T-helper 1 cell treated with Interleukin-12 subunit alpha and Interleukin-12 subunit beta and Interleukin-4 antibody, amounts not matched to agents 30 ng/mL and 1 ng/mL, for 36 hours (primary cell): ENCODE measurements at regions not wholly inside any gene's neighbourhood (a gene's known extent, or its start where the extent isn't known, plus 50 kb on each side); places are given as distances from the start of the nearest gene placed in this dataset.
"Not testable (repeated sequence)": the region's sequence is repeated elsewhere in the genome, so short reads cannot be mapped to it uniquely, and the experiment has no call there.

Experiments
- intact Hi-C: fragments of 100-400 bp; cut with micrococcal nuclease; formaldehyde crosslinking; loops from one replicate; pipeline ENCODE4 v1.15.1; 2024

DNA sequence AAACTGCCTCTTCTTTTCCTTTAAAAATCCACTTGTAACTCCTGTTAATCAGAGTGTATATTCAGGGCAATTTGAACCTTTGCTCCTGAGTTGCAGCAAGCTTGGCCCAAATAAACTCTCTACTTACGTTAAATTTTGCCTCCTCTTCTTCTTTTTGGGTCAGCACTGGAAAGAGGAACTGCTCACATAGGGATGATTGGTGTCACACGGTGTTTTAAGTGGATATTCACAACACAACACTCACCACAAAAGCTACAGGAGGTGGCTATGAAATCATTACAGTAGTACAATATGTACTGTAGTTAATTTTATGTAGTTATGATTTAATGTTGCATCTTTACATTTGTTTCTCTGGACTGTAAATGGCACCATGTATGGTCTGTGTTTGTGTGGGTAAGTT, 96.8 kb upstream of the DOCK9 start:
- intact Hi-C loops: loop anchor here (1.0 kb wide), 3 partner anchors 8 to 199 kb away; no protein-coding TSS in a partner anchor

- intact Hi-C loops: loop anchor here (1.0 to 2.0 kb wide), 7 partner anchors 9 to 200 kb away; partner anchors contain the start of gene GPR18
Observed at GRCh38 chr13:99075268-99076191, 97.7 kb upstream of the DOCK9 start.

- intact Hi-C loops: no loop called here
Observed at GRCh38 chr13:99078017-99078771, 100.3 kb upstream of the DOCK9 start.

DNA sequence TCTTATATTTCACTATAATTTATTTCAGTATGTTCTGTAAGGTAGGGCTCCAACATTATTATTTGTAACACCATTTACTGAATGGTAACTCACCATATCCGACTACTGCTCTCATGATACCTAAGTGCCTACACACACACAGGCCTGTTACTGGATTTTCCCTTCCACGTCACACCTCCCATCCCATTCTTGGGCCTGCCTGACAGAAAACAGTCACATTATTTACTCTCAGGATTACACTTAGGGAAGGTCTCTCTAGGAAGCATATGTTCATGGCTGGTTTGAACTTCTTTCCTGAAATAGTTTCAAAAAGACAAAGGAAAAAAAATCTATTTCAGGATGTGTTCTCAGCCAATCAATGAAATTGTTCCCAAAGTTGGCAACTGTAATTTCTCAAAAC, 102.3 kb upstream of the DOCK9 start:
- intact Hi-C loops: no loop called here

DNA sequence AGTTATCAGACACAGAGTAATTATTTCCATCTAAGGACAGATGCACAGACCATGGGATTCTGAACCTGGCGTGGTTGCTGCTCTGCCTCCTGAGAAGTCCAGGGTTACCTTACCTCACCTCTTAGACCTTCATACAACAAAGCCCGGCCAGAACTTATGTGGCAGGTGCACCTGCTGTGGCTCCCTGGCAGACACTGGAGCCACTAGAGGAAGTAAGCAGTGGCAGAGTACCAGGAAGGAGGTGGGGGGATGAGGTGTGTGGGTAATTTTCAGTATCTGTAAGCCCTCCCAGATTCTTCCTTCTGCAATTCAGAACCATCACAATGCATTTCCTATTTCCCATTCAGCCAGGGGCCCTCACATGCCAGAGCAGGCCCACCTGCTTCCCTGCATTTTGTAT, 106.1 kb upstream of the DOCK9 start:
- intact Hi-C loops: loop anchor here (2.0 kb wide), 1 partner anchor 85 kb away; no protein-coding TSS in a partner anchor

DNA sequence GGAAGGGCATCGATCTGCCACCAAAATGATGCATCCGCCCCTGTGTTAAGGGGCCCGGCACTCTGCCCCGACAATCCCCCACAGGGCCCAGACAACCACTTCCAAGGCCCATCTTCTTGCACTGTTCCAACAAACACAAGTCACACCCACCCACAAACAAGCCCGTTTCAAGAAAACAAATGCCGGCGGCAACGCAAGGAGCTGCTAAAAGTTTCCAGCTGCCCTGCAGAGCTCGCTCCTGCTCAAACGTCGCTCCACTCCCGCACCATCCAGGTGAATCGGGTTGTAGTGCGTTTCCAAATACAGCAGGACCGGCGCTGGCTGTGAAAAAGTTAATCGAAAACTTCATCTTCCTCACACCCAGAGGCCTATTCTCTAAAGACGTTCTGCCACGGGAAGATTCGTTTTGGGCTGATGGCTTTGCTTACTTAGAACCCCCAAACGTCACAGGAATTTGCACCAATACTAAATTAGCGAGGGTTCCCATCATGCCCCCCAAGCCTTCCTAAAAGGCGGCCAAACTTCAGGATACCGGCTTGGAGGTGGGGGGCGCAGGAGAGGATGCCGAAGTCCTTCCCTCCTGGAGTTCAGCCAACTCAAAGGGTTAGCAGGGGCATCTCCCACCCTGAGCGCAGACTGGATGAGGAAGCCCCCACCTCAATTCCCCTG, 107.4 kb upstream of the DOCK9 start:
- intact Hi-C loops: loop anchor here (2.0 to 5.0 kb wide), 7 partner anchors 86 to 1502 kb away; partner anchors contain the start of genes GGACT and GPR183

DNA sequence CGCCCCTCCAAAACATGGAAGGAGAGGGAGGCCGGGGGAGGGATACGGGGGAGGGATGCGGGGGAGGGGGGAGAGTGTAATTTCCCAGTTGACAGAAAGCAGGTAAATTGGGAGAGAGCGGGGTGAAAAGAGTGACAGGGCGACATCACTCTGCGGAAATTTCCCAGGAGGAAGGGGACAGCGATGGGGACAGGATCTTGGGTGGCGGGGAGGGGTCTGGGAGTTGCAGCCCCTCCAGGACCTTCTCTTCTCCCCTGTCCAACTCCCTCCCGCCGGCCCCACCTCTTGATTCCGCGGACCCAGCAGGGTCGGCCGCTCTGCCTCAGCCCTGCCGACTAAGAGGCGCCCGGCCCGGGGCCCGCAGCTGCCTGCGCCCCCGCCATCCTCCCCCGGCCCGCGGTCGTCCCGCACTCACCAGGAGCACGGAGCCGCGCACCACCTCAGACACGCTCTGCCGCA, 108.0 kb upstream of the DOCK9 start:
- intact Hi-C loops: loop anchor here (2.0 to 5.0 kb wide), 12 partner anchors 87 to 1653 kb away; partner anchors contain the start of genes GGACT, GPR18 and GPR183

GRCh38 chr13:99086267-99087097, 108.6 kb upstream of the DOCK9 start:
- intact Hi-C loops: loop anchor here (1.0 to 5.0 kb wide), 18 partner anchors 10 to 1654 kb away; partner anchors contain the start of genes GGACT, GPR18 and GPR183

DNA sequence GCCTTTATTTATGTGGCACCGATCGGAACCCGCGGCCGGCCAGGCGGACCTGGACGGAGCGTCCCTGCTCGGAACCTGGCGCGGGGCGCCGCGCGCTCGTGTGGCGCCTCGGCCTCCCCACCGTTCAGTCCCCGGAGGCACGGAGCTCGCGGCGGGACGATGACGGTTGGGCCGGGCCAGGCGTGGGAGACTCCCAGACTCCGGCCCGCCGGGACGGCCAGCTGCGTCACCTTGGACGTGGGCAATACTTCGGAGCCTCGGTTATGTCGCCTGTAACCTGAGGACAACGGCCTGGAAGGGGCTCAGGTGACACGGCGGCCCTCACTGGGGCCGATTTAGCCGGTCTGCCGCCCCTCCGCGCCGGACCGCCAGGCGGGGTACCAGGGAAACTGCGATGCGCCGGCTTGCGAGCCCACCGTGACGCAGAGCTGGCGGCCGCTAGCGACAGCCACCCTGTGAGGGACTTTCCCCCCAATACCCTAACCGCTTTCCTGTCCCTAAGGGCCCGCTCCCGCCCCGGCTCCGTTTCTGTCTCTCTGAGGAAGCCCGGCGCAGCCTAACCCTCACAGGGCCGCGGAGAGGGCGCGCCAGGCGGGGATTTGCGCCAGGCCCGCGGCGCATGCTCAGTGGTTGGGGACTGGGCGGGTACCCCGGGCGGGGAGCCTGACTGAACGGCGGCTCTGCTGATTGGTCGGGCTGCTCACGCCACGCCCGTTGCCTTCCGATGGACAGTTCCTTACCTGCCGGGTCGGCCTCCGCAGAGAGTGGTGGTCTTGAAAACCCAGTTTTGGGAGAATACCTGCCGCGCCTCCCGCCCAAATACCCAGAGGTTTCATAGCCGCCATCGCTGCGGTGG, 109.5 kb upstream of the DOCK9 start:
- intact Hi-C loops: loop anchor here (1.0 to 5.0 kb wide), 18 partner anchors 11 to 1655 kb away; partner anchors contain the start of genes GGACT, GPR18 and GPR183

- intact Hi-C loops: loop anchor here (1.0 to 5.0 kb wide), 26 partner anchors 12 to 1655 kb away; partner anchors contain the start of genes CLYBL, GGACT, GPR18 and GPR183
Observed at GRCh38 chr13:99087954-99088491, 110.2 kb upstream of the DOCK9 start.

- intact Hi-C loops: no loop called here
Observed at GRCh38 chr13:99093997-99094396, 106.7 kb upstream of the UBAC2 start.

- intact Hi-C loops: not testable (repeated sequence)
Observed at GRCh38 chr13:99101831-99102230, 98.8 kb upstream of the UBAC2 start.

DNA sequence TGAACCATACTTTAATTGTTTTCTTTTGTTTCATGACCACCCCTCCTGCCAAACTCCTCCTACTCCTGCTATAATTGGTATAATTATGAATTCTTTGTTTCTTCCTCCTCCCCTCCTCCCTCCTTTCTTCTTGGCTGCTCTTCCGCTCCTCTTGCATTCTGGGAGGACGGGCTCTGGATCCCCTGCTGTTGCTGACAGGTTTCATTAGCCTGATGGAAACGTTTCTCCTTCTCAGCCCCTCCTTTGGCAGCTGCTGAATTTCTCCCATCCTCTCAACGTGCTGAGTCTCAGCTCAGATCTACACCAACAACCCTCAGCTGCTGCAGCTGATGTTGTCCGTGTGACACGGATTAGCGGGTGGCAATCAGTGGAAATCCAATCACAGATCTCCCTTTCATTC, 97.1 kb upstream of the UBAC2 start:
- intact Hi-C loops: no loop called here

DNA sequence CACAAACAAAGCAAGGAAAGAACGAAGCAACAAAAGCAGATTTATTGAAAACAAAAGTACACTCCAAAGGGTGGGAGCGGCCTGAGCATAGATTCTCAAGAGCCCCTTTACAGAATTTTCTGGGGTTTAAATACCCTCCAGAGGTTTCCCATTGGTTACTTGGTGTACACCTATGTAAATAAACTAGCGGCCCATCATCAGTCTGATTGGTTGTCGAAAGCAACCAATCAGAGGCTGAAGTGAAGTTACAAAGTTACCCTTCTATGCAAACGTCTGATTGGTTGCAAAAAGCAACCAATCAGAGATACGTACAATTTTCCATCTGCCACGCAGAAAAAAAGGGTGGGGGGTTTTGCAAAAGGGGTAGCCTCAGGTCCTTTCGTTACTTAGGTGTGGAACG, 96.3 kb upstream of the UBAC2 start:
- intact Hi-C loops: no loop called here

DNA sequence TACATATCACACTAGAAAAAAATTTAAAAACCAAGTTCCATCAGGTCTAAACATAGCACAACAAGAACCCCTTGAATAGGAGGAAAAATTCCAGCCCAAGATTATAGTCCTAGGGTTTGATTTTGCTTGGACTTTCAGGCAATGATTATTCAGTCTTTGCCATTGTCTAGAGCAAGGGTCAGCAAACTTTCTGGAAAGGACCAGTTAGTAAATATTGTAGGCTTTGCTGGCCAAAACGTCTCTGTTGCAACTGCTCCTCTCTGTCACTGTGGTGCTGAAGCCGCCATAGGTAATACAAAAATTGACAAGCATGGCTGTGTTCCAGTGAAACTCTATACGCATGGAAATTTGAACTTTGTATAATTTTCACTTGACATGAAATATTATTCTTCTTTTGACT, 95.5 kb upstream of the UBAC2 start:
- intact Hi-C loops: no loop called here

- intact Hi-C loops: no loop called here
Observed at GRCh38 chr13:99113351-99113750, 87.3 kb upstream of the UBAC2 start.

GRCh38 chr13:99118179-99118578, 82.5 kb upstream of the UBAC2 start:
- intact Hi-C loops: no loop called here

DNA sequence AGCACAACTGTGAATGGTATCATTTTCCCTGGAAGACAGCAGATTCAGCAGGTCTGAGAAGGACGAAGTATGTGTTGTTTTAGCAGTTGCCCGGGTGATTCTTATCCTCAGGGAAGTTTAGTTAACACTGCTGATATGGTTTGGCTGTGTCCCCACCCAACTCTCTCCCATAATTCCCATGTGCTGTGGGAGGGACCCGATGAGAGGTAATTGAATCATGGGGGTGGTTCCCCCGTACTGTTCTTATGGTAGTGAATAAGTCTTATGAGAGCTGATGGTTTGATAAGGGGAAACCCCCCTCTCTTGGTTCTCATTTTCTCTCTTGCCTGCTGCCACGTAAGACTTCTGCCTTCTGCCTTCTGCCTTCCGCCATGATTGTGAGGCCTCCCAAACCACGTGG, 81.0 kb upstream of the UBAC2 start:
- intact Hi-C loops: no loop called here

DNA sequence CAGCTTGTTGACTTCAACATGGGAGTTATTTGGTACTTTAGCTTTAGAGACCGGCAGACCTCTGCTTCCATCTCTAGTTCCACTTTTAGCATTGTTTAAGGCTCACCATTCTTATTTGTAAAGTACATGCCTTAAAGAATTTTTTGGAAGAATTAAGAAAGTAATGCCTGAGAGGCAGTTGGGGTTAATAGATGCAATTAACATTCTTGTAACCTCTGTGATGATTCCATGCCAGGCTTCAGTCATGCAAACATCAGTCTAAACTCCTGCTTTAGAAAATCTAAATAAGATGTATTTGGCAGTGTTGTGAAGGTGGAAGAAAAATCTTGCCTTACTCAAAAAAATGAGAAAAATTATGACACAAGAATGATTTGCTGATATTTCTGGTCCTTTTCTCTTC, 79.9 kb upstream of the UBAC2 start:
- intact Hi-C loops: no loop called here
